GM12891 (cell line): ENCODE measurements at regions not wholly inside any gene's neighbourhood (a gene's known extent, or its start where the extent isn't known, plus 50 kb on each side); places are given as distances from the start of the nearest gene placed in this dataset.

Source experiments
- PAX5 ChIP-seq: IDR thresholded peaks from 2 replicates; pipeline ENCODE4 v1.6.1; 2011; ENCODE audit warnings: low read length, moderate library complexity, mild to moderate bottlenecking; ENCODE audit not compliant: insufficient read depth, severe bottlenecking
- POLR2A ChIP-seq: IDR thresholded peaks from 2 replicates; pipeline ENCODE4 v1.6.1; 2011; ENCODE audit warnings: low read depth, low read length, control low read depth
- POLR2AphosphoS5 ChIP-seq: IDR thresholded peaks from 2 replicates; pipeline ENCODE4 v1.6.1; 2011; ENCODE audit warnings: low read depth, low read length, control low read depth
- POU2F2 ChIP-seq: IDR thresholded peaks from 2 replicates; pipeline ENCODE4 v1.6.1; 2011; ENCODE audit warnings: low read depth, mild to moderate bottlenecking, control low read depth, low read length, moderate library complexity
- SPI1 ChIP-seq: IDR thresholded peaks from 2 replicates; pipeline ENCODE4 v1.6.1; 2011; ENCODE audit warnings: low read depth, low read length, control low read depth
- TAF1 ChIP-seq: IDR thresholded peaks from 2 replicates; pipeline ENCODE4 v1.6.1; 2011; ENCODE audit warnings: low read depth, low read length, control low read depth

DNA sequence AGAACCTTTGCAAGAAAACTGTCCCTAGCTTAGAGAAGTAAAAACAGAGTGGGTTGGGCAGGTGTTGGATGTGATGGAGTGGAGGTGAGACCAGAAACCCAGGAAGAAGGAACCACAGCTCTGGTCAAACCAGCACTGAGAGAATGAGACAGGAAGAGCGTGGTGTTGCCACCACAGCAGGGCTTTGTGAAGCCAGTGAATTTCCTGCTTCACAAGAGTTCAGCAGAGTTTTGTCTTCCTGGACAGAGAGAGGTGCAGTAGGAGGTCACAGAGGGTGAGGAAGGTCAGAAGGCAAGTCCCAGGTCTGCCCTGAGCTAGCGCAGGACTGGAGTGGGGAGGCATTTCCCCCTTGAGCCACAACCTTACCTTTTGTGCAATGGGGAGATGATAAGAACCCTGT is 2306.2 kb upstream of the ACO1 start:
- TF ChIP-seq POLR2A (no peak), POLR2AphosphoS5 (no peak), SPI1 (no peak), TAF1 (no peak), POU2F2 (no peak), PAX5 (no peak)
